B cell (primary cell): ENCODE measurements at regions not wholly inside any gene's neighbourhood (a gene's known extent, or its start where the extent isn't known, plus 50 kb on each side); places are given as distances from the start of the nearest gene placed in this dataset.
"Not testable (repeated sequence)": the region's sequence is repeated elsewhere in the genome, so short reads cannot be mapped to it uniquely, and the experiment has no call there.

Experiments
- ATAC-seq: fragments of 200-7000 bp; cut with Tn5 transposase; one replicate; pipeline ENCODE4 v1.10.0; 2021; ENCODE audit warnings: low read depth, mild to moderate bottlenecking, moderate number of reproducible peaks, moderate library complexity
- CTCF ChIA-PET: fragments of 350-600 bp; sonication (Branson Sonifier 250); formaldehyde crosslinking; loops from one replicate; lab custom pipeline; 2021; ENCODE audit warnings: antibody characterized with exemption, inconsistent platforms; lab: Charles Lee
- POLR2A ChIA-PET: fragments of 350-600 bp; sonication (Branson Sonifier 250); formaldehyde crosslinking; loops from one replicate; lab custom pipeline; 2021; ENCODE audit warnings: antibody characterized with exemption; lab: Charles Lee
- DNase-seq: peaks from one replicate; pipeline ENCODE4 v3.0.0; 2013
- H2AFZ ChIP-seq: 2 replicates; pipeline ENCODE4 v1.6.1; 2012; ENCODE audit warnings: mild to moderate bottlenecking, low read depth, low read length; ENCODE audit not compliant: insufficient read depth, poor library complexity, severe bottlenecking
- H3K27ac ChIP-seq, 2 donors: 1 replicate in 1 of 2; 2 replicates in 1 of 2; pipeline ENCODE4 v1.5.1; 2012 to 2013; ENCODE audit warnings: low read length in 2 of 2, mild to moderate bottlenecking in 2 of 2, moderate library complexity in 1 of 2
- H3K27me3 ChIP-seq, 4 experiments: fragments of 200-600 bp in 1 of 4; sonication (generic) in 1 of 4; replicated peaks in 1 of 4; 1 replicate in 2 of 4; 2 replicates in 2 of 4; pipeline versions ENCODE4 v1.6.1 to v1.7.0; 2013 to 2016; ENCODE audit warnings: low read length in 3 of 4, mild to moderate bottlenecking in 2 of 4, mixed read lengths in 1 of 4, moderate library complexity in 1 of 4; ENCODE audit not compliant: insufficient read depth in 4 of 4, control insufficient read depth in 3 of 4; ENCODE audit errors: control extremely low read depth in 1 of 4
- H3K36me3 ChIP-seq, 2 experiments: replicated peaks in 1 of 2; 1 replicate in 1 of 2; 2 replicates in 1 of 2; pipeline versions ENCODE4 v1.6.1 to v1.7.1; 2013; ENCODE audit warnings: low read length in 1 of 2; ENCODE audit not compliant: insufficient read depth in 2 of 2, control insufficient read depth in 1 of 2; ENCODE audit errors: control extremely low read depth in 1 of 2, extremely low read depth in 1 of 2
- H3K4me1 ChIP-seq, 2 donors: fragments of 200-600 bp in 1 of 2; sonication (generic) in 1 of 2; 1 replicate in 1 of 2; 2 replicates in 1 of 2; pipeline versions ENCODE4 v1.5.1 to v1.6.1; 2013 to 2017; ENCODE audit warnings: low read length in 2 of 2; ENCODE audit not compliant: control insufficient read depth in 2 of 2, insufficient read depth in 2 of 2
- H3K4me2 ChIP-seq: replicated peaks from 2 replicates; pipeline ENCODE3; 2012; ENCODE audit warnings: mild to moderate bottlenecking, low read depth, low read length; ENCODE audit not compliant: poor library complexity, severe bottlenecking
- H3K4me3 ChIP-seq, 5 experiments: fragments of 200-600 bp in 1 of 5; sonication (generic) in 1 of 5; 1 replicate in 3 of 5; 2 replicates in 2 of 5; pipeline versions ENCODE4 v1.5.1 to v1.7.0; 2011 to 2016; ENCODE audit warnings: low read length in 4 of 5, mild to moderate bottlenecking in 4 of 5, low read depth in 2 of 5, control low read depth in 1 of 5, moderate library complexity in 1 of 5; ENCODE audit not compliant: insufficient read depth in 1 of 5; ENCODE audit errors: control extremely low read depth in 1 of 5, extremely low read depth in 1 of 5
- H3K79me2 ChIP-seq: fragments of 200-600 bp; sonication (generic); one replicate; pipeline ENCODE4 v1.6.0; 2016; ENCODE audit warnings: low read length; ENCODE audit not compliant: control insufficient read depth, insufficient read depth
- H3K9ac ChIP-seq: fragments of 200-600 bp; sonication (generic); 2 replicates; pipeline ENCODE4 v1.6.1; 2017; ENCODE audit warnings: mild to moderate bottlenecking, low read length, moderate library complexity
- H3K9me3 ChIP-seq, 3 donors: one replicate each; pipeline versions ENCODE4 v1.6.1 to v1.7.1; 2013; ENCODE audit warnings: low read length in 2 of 3; ENCODE audit not compliant: control insufficient read depth in 2 of 3, insufficient read depth in 1 of 3; ENCODE audit errors: control extremely low read depth in 1 of 3
- H4K20me1 ChIP-seq: 2 replicates; pipeline ENCODE4 v1.6.0; 2012; ENCODE audit warnings: mild to moderate bottlenecking, low read length; ENCODE audit not compliant: insufficient read depth, control insufficient read depth, poor library complexity, severe bottlenecking
- H3K27ac Mint-ChIP-seq: one replicate; pipeline ENCODE4 v1.8.0; 2021; ENCODE audit warnings: mixed read lengths
- H3K27me3 Mint-ChIP-seq: one replicate; pipeline ENCODE4 v1.8.0; 2021; ENCODE audit warnings: mixed read lengths
- H3K4me1 Mint-ChIP-seq: one replicate; pipeline ENCODE4 v1.8.0; 2021; ENCODE audit warnings: mixed read lengths
- H3K4me3 Mint-ChIP-seq: one replicate; pipeline ENCODE4 v1.8.0; 2021; ENCODE audit warnings: mixed read lengths
- H3K9me3 Mint-ChIP-seq: one replicate; pipeline ENCODE4 v1.8.0; 2022; ENCODE audit warnings: mixed read lengths; ENCODE audit not compliant: insufficient read depth
- EZH2 ChIP-seq: IDR thresholded peaks from 2 replicates; pipeline ENCODE4 v1.6.1; 2012; ENCODE audit warnings: borderline replicate concordance, low read depth, mild to moderate bottlenecking, moderate library complexity, low read length; ENCODE audit not compliant: insufficient read depth, poor library complexity, severe bottlenecking
- WGBS: methylation state at CpG from one replicate; pipeline ENCODE4 v1.1.5; 2013; ENCODE audit warnings: missing lambda C conversion rate; ENCODE audit not compliant: insufficient coverage; 5-methylcytosine and 5-hydroxymethylcytosine counted together
- intact Hi-C: fragments of 100-400 bp; cut with micrococcal nuclease; formaldehyde crosslinking; loops from one replicate; pipeline ENCODE4 v1.10.0; 2022
- TF ChIP-seq, protein P1 (sequence below): fragments of 200-600 bp; IDR thresholded peaks from one replicate; pipeline ENCODE4 v1.8.0; 2022; ENCODE audit warnings: antibody characterized with exemption, mild to moderate bottlenecking

DNA sequence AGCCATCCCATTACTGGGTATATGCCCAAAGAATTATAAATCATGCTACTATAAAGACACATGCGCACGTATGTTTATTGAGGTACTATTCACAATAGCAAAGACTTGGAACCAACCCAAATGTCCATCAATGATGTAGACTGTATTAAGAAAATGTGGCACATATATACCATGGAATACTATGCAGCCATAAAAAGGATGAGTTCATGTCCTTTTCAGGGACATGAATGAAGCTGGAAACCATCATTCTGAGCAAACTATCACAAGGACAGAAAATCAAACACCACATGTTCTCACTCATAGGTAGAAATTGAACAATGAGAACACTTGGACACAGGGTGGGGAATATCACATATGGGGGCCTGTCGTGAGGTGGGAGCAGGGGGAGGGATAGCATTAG, 103.5 kb upstream of the ADRA1B start:
- no CpG with 5 or more reads among the region's 3 CpGs for WGBS
- H3K27me3 ChIP-seq, H3K4me1 Mint-ChIP-seq, H3K36me3 ChIP-seq, H2AFZ ChIP-seq, H3K4me3 Mint-ChIP-seq, H3K27ac ChIP-seq, H3K9me3 ChIP-seq, H4K20me1 ChIP-seq, H3K4me3 ChIP-seq, intact Hi-C loops, H3K27ac Mint-ChIP-seq, H3K9ac ChIP-seq, H3K4me1 ChIP-seq, H3K4me2 ChIP-seq, ATAC-seq, CTCF ChIA-PET, H3K27me3 Mint-ChIP-seq, H3K9me3 Mint-ChIP-seq, DNase-seq, H3K79me2 ChIP-seq, POLR2A ChIA-PET: not testable (repeated sequence)

DNA sequence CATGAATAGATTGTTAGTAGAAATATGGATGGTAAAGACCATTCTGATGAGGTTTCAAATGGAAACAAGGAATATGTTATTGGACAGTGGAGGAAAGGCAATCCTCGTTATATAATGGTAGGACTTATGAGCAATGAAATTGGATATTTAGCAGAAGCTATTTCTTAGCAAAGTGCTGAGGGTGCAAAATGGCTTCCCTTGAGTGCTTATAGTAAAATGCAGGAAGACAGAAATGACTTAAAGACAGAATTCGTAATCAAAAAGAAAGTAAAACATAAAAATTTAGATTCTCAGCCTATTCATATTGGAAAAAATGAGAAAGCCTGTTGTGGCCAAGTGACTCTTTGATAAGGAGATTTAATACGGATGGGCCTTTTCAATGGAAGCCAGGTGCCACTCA, 102.1 kb upstream of the ADRA1B start:
- Histone ChIP-seq H3K9ac (no peak overlapping the region), H3K27ac (no peak overlapping the region), H3K4me1 (no peaks in the 10 kb centered on the region), H2AFZ (no peak overlapping the region), H3K36me3 (no peaks in the 10 kb centered on the region), H3K27me3 (no peaks in the 10 kb centered on the region), H4K20me1 (no peaks in the 10 kb centered on the region), H3K9me3 (peaks cover 0 to 3% (median 0%) of the 10 kb centered on the region in 3 donors), H3K4me2 (no peak overlapping the region), H3K4me3 (no peak overlapping the region), H3K79me2 (no peaks in the 10 kb centered on the region)
- no peak for DNase-seq
- ATAC-seq, result no peak
- Mint-ChIP-seq H3K9me3 (no peaks in the 10 kb centered on the region), H3K4me1 (no peaks in the 10 kb centered on the region), H3K27ac (no peak overlapping the region), H3K27me3 (peaks cover 3% of the 10 kb centered on the region), H3K4me3 (no peak overlapping the region)
- TF ChIP-seq, protein P1, sequence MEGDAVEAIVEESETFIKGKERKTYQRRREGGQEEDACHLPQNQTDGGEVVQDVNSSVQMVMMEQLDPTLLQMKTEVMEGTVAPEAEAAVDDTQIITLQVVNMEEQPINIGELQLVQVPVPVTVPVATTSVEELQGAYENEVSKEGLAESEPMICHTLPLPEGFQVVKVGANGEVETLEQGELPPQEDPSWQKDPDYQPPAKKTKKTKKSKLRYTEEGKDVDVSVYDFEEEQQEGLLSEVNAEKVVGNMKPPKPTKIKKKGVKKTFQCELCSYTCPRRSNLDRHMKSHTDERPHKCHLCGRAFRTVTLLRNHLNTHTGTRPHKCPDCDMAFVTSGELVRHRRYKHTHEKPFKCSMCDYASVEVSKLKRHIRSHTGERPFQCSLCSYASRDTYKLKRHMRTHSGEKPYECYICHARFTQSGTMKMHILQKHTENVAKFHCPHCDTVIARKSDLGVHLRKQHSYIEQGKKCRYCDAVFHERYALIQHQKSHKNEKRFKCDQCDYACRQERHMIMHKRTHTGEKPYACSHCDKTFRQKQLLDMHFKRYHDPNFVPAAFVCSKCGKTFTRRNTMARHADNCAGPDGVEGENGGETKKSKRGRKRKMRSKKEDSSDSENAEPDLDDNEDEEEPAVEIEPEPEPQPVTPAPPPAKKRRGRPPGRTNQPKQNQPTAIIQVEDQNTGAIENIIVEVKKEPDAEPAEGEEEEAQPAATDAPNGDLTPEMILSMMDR, result no peak
- TF ChIP-seq EZH2, result no peak
- ChIA-PET CTCF (no interaction called here), POLR2A (no interaction called here)
- intact Hi-C loops, result no loop called here
- 80% methylated on average over 1 of the region's 3 CpGs for WGBS
